OCI-LY3 (cell line): ENCODE measurements at regions not wholly inside any gene's neighbourhood (a gene's known extent, or its start where the extent isn't known, plus 50 kb on each side); places are given as distances from the start of the nearest gene placed in this dataset.

Experiments
- H2AFZ ChIP-seq: fragments of 200-600, 300-600 bp; shearing (Covaris generic); 2 replicates; pipeline ENCODE4 v1.6.0; 2014; ENCODE audit warnings: antibody characterized with exemption, low read depth, low read length
- H3K27ac ChIP-seq: fragments of 200-600, 300-600 bp; sonication (generic); 2 replicates; pipeline ENCODE4 v1.5.1; 2014; ENCODE audit warnings: mild to moderate bottlenecking, low read length, moderate library complexity, mixed read lengths
- H3K27me3 ChIP-seq: fragments of 200-600, 300-600 bp; sonication (generic); 2 replicates; pipeline ENCODE4 v1.6.1; 2014; ENCODE audit warnings: low read depth, low read length, mixed read lengths
- H3K36me3 ChIP-seq: fragments of 200-600, 300-600 bp; sonication (generic); replicated peaks from 2 replicates; pipeline ENCODE3; 2014; ENCODE audit warnings: low read depth, low read length, mixed read lengths
- H3K4me1 ChIP-seq: fragments of 300-600, 200-600 bp; sonication (generic); 2 replicates; pipeline ENCODE4 v1.6.1; 2014; ENCODE audit warnings: low read length, mixed read lengths
- H3K4me2 ChIP-seq: fragments of 200-600, 300-600 bp; sonication (generic); 2 replicates; pipeline ENCODE4 v1.6.1; 2014; ENCODE audit warnings: low read length, mixed read lengths
- H3K4me3 ChIP-seq: fragments of 300-600, 200-600 bp; sonication (generic); 2 replicates; pipeline ENCODE4 v1.5.1; 2014; ENCODE audit warnings: antibody characterized with exemption, mild to moderate bottlenecking, low read length, moderate library complexity
- H3K79me2 ChIP-seq: fragments of 300-600, 200-600 bp; shearing (Covaris generic); 2 replicates; pipeline ENCODE4 v1.6.1; 2014; ENCODE audit warnings: mild to moderate bottlenecking, low read length, mixed read lengths
- H3K9ac ChIP-seq: fragments of 300-600, 200-600 bp; shearing (Covaris generic); 2 replicates; pipeline ENCODE4 v1.6.0; 2014; ENCODE audit warnings: mild to moderate bottlenecking, low read length, moderate library complexity
- H3K9me3 ChIP-seq: fragments of 200-600, 300-600 bp; shearing (Covaris generic); 2 replicates; pipeline ENCODE4 v1.6.1; 2014; ENCODE audit warnings: low read length, mixed read lengths; ENCODE audit not compliant: insufficient read depth
- H4K20me1 ChIP-seq: fragments of 200-600, 300-600 bp; sonication (generic); 2 replicates; pipeline ENCODE4 v1.6.1; 2016; ENCODE audit warnings: low read length, mixed read lengths; ENCODE audit not compliant: insufficient read depth
- CTCF ChIP-seq: fragments of 200-600, 300-600 bp; sonication (generic); IDR thresholded peaks from 2 replicates; pipeline ENCODE4 v1.5.1; 2014; ENCODE audit warnings: antibody characterized with exemption, low read length, low read depth
- EZH2phosphoT487 ChIP-seq: fragments of 200-600 bp; shearing (Covaris generic); IDR thresholded peaks from 2 replicates; pipeline ENCODE4 v1.6.1; 2018; ENCODE audit warnings: antibody characterized with exemption, mixed run types, low read depth

- no peak overlapping the region for H3K4me2 ChIP-seq
- H3K9me3 ChIP-seq = no peaks in the 10 kb centered on the region
- H3K79me2 ChIP-seq = no peaks in the 10 kb centered on the region
Observed at GRCh38 chr5:71974165-71974564, 133.1 kb upstream of the MAP1B start.

GRCh38 chr5:71974622-71975021 lies 132.7 kb upstream of the MAP1B start:
- no peak overlapping the region for H3K27ac ChIP-seq
- no peak overlapping the region for H2AFZ ChIP-seq
- no peaks in the 10 kb centered on the region for H3K27me3 ChIP-seq
- no peak overlapping the region for H3K4me2 ChIP-seq
- H3K9ac ChIP-seq = no peak overlapping the region
- no peak overlapping the region for H3K4me3 ChIP-seq
- H3K36me3 ChIP-seq = no peaks in the 10 kb centered on the region
- no peaks in the 10 kb centered on the region for H3K9me3 ChIP-seq
- 0 out of 2 replicates have a peak, but pooled peaks cover 3% of the 10 kb centered on the region for H3K4me1 ChIP-seq
- H4K20me1 ChIP-seq = no peaks in the 10 kb centered on the region
- no peak for TF ChIP-seq CTCF
- H3K79me2 ChIP-seq = no peaks in the 10 kb centered on the region

More at GRCh38 chr5:71974165-71974564, 133.1 kb upstream of the MAP1B start:
- H3K27ac ChIP-seq = no peak overlapping the region
- 0 out of 2 replicates have a peak, but pooled peaks cover 3% of the 10 kb centered on the region for H3K4me1 ChIP-seq
- H4K20me1 ChIP-seq = no peaks in the 10 kb centered on the region
- no peak overlapping the region for H3K4me3 ChIP-seq
- no peak for TF ChIP-seq CTCF
- TF ChIP-seq EZH2phosphoT487 = no peak
- no peak overlapping the region for H3K9ac ChIP-seq
- no peaks in the 10 kb centered on the region for H3K36me3 ChIP-seq
- H3K27me3 ChIP-seq = no peaks in the 10 kb centered on the region
- H2AFZ ChIP-seq = no peak overlapping the region

- Histone ChIP-seq H3K4me1 (0 out of 2 replicates have a peak, but pooled peaks cover 3% of the 10 kb centered on the region), H3K9me3 (no peaks in the 10 kb centered on the region), H3K4me2 (no peak overlapping the region), H3K4me3 (no peak overlapping the region), H3K27me3 (no peaks in the 10 kb centered on the region), H3K9ac (no peak overlapping the region), H3K27ac (no peak overlapping the region), H3K79me2 (no peaks in the 10 kb centered on the region), H3K36me3 (no peaks in the 10 kb centered on the region), H4K20me1 (no peaks in the 10 kb centered on the region), H2AFZ (no peak overlapping the region)
- TF ChIP-seq CTCF (no peak), EZH2phosphoT487 (no peak)
Observed at GRCh38 chr5:71976449-71976848, 130.8 kb upstream of the MAP1B start.

DNA sequence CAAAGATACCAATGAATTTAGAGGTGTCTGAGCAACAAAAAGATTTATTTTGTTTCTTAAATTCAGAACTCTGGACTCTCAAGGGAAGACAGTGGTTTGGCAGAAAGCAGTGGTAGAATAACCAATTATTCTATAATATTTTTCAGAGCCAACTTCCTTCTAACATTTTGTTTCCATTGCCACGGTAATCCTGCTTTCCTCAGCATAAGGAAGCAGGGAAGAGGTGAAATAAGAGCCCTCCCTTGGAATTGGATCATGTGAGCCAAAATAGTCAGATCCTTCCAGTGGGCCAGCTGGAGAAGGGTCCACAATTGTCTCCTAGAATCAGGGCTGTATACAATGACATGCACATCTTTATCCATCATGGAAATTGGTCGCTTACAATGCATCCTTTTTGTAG lies 130.0 kb upstream of the MAP1B start:
- H3K27me3 ChIP-seq = no peaks in the 10 kb centered on the region
- TF ChIP-seq CTCF = no peak
- no peak for TF ChIP-seq EZH2phosphoT487
- H3K9me3 ChIP-seq = peaks cover 5% of the 10 kb centered on the region; the same call in 1 of the 2 replicates
- no peak overlapping the region for H3K27ac ChIP-seq
- H3K4me2 ChIP-seq = no peak overlapping the region
- H3K4me3 ChIP-seq = no peak overlapping the region
- no peaks in the 10 kb centered on the region for H3K36me3 ChIP-seq
- no peak overlapping the region for H3K9ac ChIP-seq
- no peak overlapping the region for H2AFZ ChIP-seq
- H4K20me1 ChIP-seq = no peaks in the 10 kb centered on the region
- no peaks in the 10 kb centered on the region for H3K79me2 ChIP-seq
- 0 out of 2 replicates have a peak, but pooled peaks cover 3% of the 10 kb centered on the region for H3K4me1 ChIP-seq
